HS-27A (cell line): ENCODE measurements at regions not wholly inside any gene's neighbourhood (a gene's known extent, or its start where the extent isn't known, plus 50 kb on each side); places are given as distances from the start of the nearest gene placed in this dataset.

Source experiments
- DNase-seq: peaks from one replicate; pipeline ENCODE4 v3.0.0-alpha.2; 2012; ENCODE audit warnings: low read depth, missing footprints

DNA sequence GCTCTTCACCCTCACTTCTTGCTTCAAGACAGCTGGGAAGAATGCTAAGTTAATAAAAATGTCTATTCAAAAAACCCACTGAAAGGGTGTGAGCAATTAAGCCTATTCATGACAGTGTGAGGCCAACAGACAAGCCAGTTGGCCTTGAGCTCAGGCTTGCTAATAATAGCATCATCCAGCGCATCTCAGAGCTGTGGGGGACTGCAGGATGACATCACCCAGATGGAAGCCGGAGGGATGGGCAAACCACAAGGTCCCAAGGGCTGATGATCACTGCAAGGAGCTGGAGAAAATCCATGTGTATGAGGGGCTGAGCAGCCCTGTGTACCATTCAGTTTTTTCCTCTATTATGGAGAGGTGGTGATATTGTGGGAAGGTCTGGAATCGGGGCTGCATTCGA, 770.4 kb downstream of the TNS3 start:
- peak; percentile 50 for DNase-seq

DNA sequence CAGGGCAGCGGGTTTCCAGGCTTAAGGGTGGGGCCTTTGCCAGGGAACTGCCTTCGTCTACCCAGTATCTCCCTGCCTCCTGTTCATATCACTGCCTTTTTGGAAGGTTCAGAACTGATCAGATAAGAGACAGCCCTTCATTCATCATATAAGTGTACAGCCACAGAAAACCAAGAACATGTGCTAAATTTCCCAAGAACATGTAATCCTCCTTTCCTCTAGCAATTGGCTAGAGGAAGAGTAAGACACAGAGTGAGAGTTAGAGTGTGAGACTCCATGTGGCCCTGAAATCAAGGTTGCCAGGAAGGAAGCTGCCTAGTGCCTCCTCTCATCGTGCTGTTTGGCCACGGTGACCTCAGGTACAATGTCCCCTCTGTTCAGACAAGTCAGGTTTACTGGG, 770.9 kb downstream of the TNS3 start:
- DNase-seq = no peak

GRCh38 chr7:46809886-46810285, 772.0 kb downstream of the TNS3 start:
- no peak for DNase-seq

- DNase-seq = no peak
These were observed 775.1 kb downstream of the TNS3 start for GRCh38 chr7:46806856-46807255.

DNA sequence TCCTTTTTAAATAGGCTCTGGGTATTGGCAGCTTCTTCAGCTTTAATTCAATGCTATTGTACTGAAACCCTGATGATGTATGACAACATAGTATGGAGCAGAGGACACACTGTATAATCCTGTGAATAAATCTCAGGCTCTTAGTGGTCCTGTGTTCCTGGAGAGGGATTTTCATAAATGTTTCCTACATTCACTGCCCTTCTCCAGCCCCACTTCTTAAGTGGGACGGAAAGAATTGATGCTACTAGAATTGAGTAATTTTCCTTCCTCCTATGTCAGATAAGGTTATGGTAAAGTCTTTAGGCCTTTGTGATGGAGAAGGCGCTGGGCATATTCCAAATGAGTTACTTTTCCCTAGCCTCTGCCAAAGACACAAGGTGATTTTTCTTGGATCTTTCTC, 779.4 kb downstream of the TNS3 start:
- DNase-seq = no peak

DNA sequence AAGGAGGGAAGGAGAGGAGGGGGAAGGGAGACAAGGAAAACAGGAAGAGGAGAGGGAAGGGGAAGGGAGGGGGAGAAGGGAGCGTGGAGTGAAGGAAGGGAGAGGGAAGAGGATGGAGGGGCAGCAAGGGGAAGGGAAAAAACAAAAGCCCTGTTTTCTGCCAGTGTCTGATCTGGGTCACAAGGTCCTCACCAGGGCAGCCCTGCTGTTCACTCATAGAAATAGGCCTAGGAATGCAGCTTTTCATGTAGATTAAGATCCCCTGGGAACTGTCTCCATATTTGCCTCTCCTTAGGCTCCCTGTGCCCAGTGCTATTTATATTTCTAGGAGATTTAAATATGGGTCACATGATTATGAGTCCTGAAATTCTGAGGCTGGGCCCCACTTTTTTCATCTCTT, 790.7 kb downstream of the TNS3 start:
- DNase-seq = no peak

DNA sequence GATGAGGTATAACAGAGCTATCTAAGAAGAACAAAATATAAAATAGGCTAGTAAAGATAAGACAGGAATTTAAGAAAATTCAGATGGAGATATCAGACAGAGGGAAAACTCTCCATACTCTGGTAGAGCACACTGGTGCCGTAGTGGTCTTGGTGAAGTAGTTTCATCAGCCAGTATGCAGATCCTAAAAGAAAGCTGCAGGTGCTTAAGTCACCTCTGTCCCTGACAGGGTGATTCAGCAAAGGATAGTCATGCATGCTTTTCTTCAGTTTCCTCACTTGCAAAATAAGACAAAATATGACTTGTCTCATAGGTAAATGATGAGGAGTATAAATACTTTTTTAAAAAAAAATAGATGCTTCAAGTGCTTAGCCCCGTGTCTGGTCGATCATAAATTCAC, 794.9 kb downstream of the TNS3 start:
- DNase-seq = no peak

- DNase-seq = no peak
These were observed 795.5 kb downstream of the TNS3 start for GRCh38 chr7:46786221-46786954.

DNA sequence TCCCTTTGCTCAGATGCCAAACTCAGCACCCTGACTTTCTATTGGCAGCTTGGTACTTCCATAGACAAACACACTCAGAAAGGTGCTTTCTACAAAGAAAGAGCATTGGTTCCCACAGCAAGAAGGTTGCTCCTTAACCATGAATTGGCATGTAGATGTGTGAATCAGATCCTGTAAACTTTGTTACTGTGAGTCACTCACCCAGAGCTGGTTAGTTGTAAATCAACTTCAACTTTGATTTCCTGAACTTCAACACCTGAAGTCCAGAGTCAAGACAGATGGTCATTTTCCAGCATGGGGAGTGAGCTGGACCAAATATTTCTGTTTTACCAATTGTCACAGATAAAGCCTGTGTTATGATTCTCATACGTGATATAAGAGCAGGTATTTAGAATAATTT, 797.2 kb downstream of the TNS3 start:
- DNase-seq = no peak

DNA sequence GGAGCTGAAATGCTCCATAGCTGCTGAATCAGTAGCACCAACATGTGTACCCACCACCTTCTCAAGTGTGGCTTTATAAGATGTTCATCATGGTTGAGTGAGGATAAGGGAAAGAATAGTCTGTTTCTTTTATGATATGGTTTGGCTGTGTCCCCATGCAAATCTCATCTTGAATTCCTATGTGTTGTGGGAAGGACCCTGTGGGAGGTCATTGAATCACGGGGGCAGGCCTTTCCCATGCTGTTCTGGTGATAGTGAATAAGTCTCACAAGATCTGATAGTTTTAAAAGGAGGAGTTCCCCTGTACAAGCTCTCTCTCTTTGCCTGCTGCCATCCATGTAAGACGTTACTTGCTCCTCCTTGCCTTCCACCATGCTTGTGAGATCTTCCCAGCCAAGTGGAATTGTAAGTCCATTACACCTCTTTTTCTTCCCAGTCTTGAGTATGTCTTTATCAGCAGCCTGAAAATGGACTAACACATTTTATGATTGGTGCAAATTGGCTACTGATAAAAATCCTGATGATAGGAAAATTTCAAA, 799.9 kb downstream of the TNS3 start:
- no peak for DNase-seq

DNA sequence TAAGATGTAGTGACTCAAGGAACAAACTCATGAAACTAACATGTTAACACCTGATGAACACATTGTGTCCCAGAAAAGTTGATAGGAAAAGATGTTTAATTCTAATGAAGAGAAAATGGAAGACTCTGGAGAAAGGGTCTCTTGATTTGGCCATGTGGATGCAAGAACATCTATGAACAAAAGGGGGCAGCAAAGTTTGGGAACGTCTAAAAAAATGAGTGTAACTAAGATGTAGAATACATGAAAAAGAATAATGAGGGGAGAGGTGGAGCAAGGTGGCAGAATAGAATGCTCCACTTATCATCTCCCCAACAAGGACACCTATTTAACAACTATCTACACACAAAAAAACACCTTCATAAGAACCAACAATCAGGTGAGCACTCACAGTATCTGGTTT, 805.1 kb downstream of the TNS3 start:
- no peak for DNase-seq

- DNase-seq = no peak
These were observed 806.1 kb downstream of the TNS3 start for GRCh38 chr7:46775776-46776175.

GRCh38 chr7:46775020-46775419, 806.9 kb downstream of the TNS3 start:
- DNase-seq = no peak

- DNase-seq = no peak
These were observed 807.4 kb downstream of the TNS3 start for GRCh38 chr7:46774515-46774914.

- DNase-seq = no peak
These were observed 809.1 kb downstream of the TNS3 start for GRCh38 chr7:46772776-46773175.

DNA sequence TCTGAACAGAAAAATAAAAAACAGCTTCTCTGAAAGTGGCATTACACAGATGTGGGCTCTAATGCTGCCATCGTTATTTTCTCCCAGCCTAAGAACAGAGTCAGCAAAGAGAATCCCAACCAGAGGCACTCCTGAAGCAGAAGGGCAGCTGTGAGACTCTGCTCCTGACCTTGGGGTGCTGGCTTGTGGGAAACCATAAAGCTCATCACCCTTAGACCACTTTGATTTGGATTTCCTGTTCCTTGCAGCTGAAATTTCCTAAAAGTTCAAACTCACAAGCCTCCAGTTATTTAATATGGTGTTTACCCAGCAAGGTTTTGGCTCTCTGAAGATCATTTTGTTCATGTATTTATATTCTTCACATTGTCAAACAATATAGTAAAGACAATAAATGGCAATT, 814.8 kb downstream of the TNS3 start:
- DNase-seq = no peak

DNA sequence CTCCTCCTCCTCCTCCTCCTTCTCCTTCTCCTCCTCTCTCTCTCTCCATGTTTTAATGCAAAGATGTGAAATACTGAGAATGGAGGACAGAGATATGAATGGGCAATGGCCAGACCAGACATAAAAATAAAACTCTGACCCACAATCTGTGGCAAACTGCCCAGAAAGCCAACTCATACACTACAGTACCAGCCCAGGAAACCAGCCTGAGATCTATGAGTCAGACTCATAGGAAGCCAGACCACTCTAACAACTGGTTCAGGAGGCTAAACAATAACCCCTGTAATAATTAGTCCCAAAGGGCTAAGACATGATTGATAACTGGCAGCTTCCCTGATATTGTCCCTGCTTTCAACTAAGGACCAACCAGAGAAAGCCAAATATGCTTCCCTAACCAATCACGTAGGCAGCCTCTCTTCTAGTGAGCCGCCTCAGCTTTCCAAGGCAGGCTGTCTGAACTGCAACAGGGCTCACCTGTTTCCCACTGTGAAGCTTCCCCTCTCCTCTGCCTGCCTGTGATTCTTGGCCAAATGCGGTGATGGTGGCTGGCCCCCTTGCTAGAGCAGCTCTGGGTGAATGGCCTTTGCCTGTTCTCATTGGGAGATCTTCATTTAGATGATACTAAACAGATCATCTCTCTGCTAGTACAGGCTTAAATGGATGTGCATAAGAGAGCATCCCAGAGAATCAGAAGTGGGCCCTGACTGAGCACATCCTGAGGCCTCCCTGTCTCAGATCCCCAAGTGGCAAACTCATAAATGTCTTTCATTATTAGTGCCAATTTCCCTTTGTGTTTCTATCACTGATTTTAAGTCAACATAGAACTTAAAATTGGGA, 817.6 kb downstream of the TNS3 start:
- peak; percentile 90 for DNase-seq

GRCh38 chr7:46763344-46763743, 818.6 kb downstream of the TNS3 start:
- no peak for DNase-seq

- DNase-seq = no peak
These were observed 822.0 kb downstream of the TNS3 start for GRCh38 chr7:46759711-46760480.

DNA sequence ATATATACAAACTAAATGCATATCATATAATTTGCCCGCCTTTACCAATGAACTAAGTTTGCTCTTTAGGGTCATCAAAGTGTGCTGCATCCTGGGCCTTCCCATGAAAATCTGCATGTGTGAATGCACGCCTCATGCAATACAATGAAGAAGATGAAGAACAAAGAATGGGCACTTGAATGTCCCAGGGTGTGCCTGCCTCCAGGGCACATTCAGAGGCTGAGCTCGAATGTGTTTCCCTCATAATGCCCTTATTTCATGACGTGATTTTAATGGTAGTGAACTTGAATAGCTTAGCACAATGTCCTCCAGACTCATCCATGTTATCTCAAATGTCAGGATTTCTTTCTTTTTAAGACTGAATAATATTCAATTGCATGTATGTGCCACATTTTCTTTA, 824.9 kb downstream of the TNS3 start:
- DNase-seq = no peak

DNA sequence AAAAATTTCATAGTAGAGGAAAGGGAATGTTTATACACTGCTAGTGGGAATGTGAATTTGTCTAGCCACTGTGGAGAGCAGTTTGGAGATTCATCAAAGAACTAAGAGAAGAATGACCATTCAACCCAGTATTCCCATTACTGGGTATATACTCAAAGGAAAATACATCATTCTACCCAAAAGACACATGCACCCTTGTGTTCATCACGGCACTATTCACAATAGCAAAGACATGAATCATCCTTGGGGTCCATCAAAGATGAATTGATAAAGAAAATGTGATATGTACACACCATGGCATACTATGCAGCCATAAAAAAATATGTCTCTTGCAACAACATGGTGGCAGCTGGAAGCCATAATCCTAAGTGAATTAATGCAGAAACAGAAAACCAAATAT, 825.7 kb downstream of the TNS3 start:
- DNase-seq = no peak
